ENCODE measurements at regions not wholly inside any gene's neighbourhood (a gene's known extent, or its start where the extent isn't known, plus 50 kb on each side); places are given as distances from the start of the nearest gene placed in this dataset.

- TF ChIP-seq GATA3 (IDR thresholded peaks at IDR 0.05; ENCODE audit: low read depth, low read length) (no peak), GATA2 (IDR thresholded peaks at IDR 0.05; ENCODE audit: low read depth, low read length) (no peak)
Measured at GRCh38 chr7:65744406-65744805, 128.5 kb upstream of the VKORC1L1 start.
